ENCODE measurements at regions not wholly inside any gene's neighbourhood (a gene's known extent, or its start where the extent isn't known, plus 50 kb on each side); places are given as distances from the start of the nearest gene placed in this dataset.

DNA sequence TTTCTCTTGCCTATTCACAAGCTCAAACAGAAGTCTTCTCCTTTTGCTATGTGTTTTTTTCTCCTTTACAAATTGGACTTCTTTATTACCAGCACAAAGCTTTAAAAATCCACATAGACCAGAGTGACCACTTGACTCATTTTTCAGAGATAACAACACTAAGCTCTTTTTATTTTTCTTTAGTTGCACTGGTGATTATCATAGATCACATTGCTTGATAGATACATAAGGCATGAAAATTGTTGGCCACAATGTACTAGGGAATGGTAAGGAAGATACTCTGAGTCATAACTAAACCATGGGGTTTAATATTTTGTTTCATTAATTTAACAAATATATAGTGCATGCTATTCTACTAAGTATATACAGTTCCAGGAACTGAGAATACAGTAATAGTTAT lies 159.0 kb downstream of the GASK1B start:
- TF ChIP-seq, protein P1, sequence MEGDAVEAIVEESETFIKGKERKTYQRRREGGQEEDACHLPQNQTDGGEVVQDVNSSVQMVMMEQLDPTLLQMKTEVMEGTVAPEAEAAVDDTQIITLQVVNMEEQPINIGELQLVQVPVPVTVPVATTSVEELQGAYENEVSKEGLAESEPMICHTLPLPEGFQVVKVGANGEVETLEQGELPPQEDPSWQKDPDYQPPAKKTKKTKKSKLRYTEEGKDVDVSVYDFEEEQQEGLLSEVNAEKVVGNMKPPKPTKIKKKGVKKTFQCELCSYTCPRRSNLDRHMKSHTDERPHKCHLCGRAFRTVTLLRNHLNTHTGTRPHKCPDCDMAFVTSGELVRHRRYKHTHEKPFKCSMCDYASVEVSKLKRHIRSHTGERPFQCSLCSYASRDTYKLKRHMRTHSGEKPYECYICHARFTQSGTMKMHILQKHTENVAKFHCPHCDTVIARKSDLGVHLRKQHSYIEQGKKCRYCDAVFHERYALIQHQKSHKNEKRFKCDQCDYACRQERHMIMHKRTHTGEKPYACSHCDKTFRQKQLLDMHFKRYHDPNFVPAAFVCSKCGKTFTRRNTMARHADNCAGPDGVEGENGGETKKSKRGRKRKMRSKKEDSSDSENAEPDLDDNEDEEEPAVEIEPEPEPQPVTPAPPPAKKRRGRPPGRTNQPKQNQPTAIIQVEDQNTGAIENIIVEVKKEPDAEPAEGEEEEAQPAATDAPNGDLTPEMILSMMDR (IDR thresholded peaks at IDR 0.05; ENCODE audit: insufficient read depth, low read length), result no peak
- TF ChIP-seq POLR2AphosphoS5 (IDR thresholded peaks at IDR 0.05; ENCODE audit: low read depth) (no peak), SPI1 (IDR thresholded peaks at IDR 0.05; ENCODE audit: borderline replicate concordance, low read depth) (no peak), GABPA (IDR thresholded peaks at IDR 0.05; ENCODE audit: low read depth) (no peak)
- TF ChIP-seq, protein P2, sequence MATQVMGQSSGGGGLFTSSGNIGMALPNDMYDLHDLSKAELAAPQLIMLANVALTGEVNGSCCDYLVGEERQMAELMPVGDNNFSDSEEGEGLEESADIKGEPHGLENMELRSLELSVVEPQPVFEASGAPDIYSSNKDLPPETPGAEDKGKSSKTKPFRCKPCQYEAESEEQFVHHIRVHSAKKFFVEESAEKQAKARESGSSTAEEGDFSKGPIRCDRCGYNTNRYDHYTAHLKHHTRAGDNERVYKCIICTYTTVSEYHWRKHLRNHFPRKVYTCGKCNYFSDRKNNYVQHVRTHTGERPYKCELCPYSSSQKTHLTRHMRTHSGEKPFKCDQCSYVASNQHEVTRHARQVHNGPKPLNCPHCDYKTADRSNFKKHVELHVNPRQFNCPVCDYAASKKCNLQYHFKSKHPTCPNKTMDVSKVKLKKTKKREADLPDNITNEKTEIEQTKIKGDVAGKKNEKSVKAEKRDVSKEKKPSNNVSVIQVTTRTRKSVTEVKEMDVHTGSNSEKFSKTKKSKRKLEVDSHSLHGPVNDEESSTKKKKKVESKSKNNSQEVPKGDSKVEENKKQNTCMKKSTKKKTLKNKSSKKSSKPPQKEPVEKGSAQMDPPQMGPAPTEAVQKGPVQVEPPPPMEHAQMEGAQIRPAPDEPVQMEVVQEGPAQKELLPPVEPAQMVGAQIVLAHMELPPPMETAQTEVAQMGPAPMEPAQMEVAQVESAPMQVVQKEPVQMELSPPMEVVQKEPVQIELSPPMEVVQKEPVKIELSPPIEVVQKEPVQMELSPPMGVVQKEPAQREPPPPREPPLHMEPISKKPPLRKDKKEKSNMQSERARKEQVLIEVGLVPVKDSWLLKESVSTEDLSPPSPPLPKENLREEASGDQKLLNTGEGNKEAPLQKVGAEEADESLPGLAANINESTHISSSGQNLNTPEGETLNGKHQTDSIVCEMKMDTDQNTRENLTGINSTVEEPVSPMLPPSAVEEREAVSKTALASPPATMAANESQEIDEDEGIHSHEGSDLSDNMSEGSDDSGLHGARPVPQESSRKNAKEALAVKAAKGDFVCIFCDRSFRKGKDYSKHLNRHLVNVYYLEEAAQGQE (IDR thresholded peaks at IDR 0.05; ENCODE audit: insufficient replicate concordance, low read depth), result no peak
- Histone ChIP-seq H3K27ac (replicated peaks) (no peak overlapping the region), H3K4me3 (replicated peaks; ENCODE audit: insufficient read depth, low read length) (no peak overlapping the region), H3K27me3 (ENCODE audit: insufficient read depth, poor library complexity, severe bottlenecking) (no peaks in the 10 kb centered on the region)
- DNase-seq (ENCODE audit: low read depth in 1 of 2, low spot score in 1 of 2), result no peak

DNA sequence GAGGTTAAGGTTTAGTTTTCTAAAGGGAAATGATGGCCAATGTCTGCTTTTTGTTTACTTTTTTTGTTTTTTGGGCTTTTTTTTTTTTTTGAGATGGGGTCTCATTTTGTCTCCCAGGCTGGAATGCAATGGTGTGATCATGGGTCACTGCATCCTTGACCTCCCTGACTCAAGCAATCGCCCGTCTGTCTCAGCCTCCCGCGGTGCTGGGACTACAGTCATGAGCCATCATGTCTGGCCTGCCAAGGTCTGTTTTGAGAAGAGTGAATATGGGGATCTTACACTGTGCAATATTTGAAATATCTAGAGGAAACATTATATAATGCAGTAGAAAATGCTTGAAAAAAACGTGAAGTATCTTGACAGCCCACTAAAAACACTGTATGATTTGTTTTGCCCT lies 162.5 kb downstream of the GASK1B start:
- TF ChIP-seq, protein P1 (IDR thresholded peaks at IDR 0.05; ENCODE audit: insufficient read depth, low read length), result no peak
- TF ChIP-seq, protein P2 (IDR thresholded peaks at IDR 0.05; ENCODE audit: insufficient replicate concordance, low read depth), result no peak
- TF ChIP-seq POLR2AphosphoS5 (IDR thresholded peaks at IDR 0.05; ENCODE audit: low read depth) (no peak), GABPA (IDR thresholded peaks at IDR 0.05; ENCODE audit: low read depth) (no peak), SPI1 (IDR thresholded peaks at IDR 0.05; ENCODE audit: borderline replicate concordance, low read depth) (no peak)
- H3K27ac ChIP-seq (replicated peaks), result no peak overlapping the region
- no peaks in the 10 kb centered on the region for H3K27me3 ChIP-seq (ENCODE audit: insufficient read depth, poor library complexity, severe bottlenecking)
- H3K4me3 ChIP-seq (replicated peaks; ENCODE audit: insufficient read depth, low read length), result no peak overlapping the region
- DNase-seq (ENCODE audit: low read depth in 1 of 2, low spot score in 1 of 2), result no peak

DNA sequence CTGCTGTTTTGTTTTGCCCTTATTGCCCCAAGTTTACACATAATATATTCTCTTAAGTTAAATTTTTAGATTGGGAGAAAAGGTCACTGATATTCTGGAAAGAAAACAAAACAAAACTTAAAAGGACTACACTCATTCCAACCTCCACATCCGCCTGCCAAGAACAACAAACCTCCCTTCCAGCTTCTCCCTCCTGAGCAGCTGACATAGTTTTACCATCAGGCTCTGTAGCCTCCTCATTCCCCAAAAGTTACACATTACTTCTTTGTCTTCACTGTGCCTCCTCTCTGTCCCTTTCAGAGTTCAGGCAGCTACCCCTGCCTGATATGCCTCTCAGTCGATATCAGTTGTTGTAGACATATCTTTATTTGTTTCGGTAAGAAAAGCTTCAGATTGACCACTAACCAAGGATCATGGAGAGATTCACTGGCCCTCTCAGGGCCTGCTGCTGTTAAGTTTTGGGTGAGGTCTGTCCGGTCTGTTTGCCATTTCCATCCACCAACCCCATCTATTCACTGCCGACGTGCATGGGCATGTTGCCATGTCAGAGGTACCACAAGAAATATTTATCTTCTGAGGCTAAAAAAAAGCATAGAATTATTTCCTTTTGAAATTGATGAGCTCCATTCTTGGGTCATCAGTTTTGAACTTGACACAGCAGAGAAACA lies 164.1 kb downstream of the GASK1B start:
- H3K27ac ChIP-seq (replicated peaks), result no peak overlapping the region
- TF ChIP-seq GABPA (IDR thresholded peaks at IDR 0.05; ENCODE audit: low read depth) (no peak), POLR2AphosphoS5 (IDR thresholded peaks at IDR 0.05; ENCODE audit: low read depth) (no peak), SPI1 (IDR thresholded peaks at IDR 0.05; ENCODE audit: borderline replicate concordance, low read depth) (no peak)
- TF ChIP-seq, protein P2 (IDR thresholded peaks at IDR 0.05; ENCODE audit: insufficient replicate concordance, low read depth), result no peak
- TF ChIP-seq, protein P1 (IDR thresholded peaks at IDR 0.05; ENCODE audit: insufficient read depth, low read length), result no peak
- no peak overlapping the region for H3K4me3 ChIP-seq (replicated peaks; ENCODE audit: insufficient read depth, low read length)
- no peaks in the 10 kb centered on the region for H3K27me3 ChIP-seq (ENCODE audit: insufficient read depth, poor library complexity, severe bottlenecking)
- no peak for DNase-seq (ENCODE audit: low read depth in 1 of 2, low spot score in 1 of 2)

All from HL-60 (cell line).